ACHN (cell line): ENCODE measurements at regions not wholly inside any gene's neighbourhood (a gene's known extent, or its start where the extent isn't known, plus 50 kb on each side); places are given as distances from the start of the nearest gene placed in this dataset.

Experiments
- DNase-seq: peaks from one replicate; pipeline ENCODE4 v3.0.0-alpha.2; 2015
- in situ Hi-C: cut with HindIII; loops from 2 replicates; pipeline ENCODE4 v1.10.0; 2017; ENCODE audit warnings: low sequenced_read_pairs, low pct_ligation_motif_present, low pct_unique_long_range_greater_than_20kb

DNA sequence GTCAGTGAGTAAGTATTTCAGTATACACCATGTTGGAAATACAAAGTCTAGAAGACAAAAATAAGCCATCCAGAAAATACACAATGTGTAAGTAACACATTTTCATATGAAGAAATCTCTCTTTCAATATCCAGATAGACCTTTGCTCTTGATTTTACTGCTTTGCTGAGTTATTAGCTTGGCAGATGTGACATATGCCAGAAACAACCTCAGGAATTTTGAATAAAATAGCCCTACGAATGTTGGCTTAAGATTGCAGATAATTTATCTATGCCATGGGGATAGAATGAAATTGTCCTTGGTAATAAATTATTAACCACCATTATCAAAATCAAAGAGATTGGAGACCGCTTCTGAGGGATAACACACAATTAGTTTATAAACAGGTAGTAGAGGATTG lies 1036.9 kb upstream of the EPHA7 start:
- no peak for DNase-seq
- in situ Hi-C loops = no loop called here

DNA sequence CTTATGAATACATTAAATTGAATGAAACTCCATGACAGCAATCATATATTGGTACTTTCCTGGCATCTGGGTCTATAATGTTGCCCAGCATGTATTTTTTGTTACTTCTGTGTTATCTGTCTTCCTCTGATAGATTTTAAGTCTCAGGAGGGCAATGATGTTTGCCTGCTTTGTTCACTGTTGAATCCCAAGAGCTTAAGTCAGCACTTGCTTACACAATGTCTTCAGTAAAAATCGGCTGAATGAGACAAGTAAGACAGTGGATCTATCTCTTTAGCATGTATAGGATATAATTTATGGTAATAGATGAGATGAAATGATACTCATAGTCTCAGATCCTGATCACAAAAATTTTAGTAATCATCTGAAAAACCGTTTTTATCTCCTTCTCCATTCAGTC lies 1034.9 kb upstream of the EPHA7 start:
- in situ Hi-C loops = no loop called here
- no peak for DNase-seq

DNA sequence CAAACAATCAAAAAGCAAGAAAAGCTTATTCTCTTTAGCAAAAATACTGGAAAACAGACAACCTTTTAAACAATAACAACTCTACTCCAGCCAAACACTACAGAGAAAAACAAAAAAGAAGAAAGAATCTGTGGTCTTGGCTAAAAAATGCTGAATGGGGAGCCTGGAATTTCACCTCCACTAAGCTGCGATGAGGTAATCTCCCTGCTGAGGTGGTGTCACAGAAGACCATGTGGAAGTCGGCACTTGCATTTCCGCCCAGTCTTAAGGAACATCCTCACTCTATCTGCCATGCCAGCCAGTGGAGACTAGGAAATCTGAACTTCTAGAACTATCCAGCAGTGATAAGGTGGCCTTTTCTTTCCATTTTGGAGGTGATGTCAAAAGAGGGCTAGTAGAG lies 1026.8 kb upstream of the EPHA7 start:
- in situ Hi-C loops = no loop called here
- DNase-seq = no peak

DNA sequence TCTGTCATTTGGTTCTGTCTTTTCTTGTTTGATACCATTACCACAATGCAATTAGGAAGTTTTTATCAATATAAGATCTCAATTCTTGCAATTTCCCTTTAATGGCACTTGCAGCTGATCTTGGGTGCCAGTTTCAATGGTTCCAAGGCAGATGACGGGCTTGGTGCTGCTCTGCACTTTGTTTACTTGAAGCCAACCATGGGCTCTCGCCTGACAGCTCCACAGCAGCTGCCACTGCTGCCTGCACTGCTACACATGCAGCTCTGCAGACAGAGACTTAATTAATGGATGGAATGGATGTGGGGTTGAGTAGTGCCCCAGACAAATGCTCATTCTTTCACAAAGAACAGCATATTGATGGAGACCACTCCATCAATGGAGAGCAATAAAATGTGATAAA lies 1024.3 kb upstream of the EPHA7 start:
- no peak for DNase-seq

DNA sequence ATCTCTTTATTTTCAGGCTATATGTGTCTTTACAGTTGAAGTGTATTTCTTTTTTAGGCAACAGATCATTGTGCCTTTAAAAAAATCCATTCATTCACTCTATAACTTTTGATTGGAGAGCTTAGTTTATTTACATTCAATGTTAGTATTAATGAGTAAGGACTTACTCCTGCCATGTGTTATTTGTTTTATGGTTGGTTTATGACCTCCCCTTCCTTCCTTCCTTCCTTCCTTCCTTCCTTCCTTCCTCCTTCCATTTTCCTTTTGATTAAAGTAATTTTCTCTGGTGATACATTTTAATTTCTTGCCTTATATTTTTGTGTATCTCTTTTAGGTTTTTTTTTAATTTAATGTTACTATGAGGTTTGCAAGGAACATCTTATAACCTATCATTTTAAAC lies 1005.3 kb upstream of the EPHA7 start:
- in situ Hi-C loops = no loop called here
- no peak for DNase-seq

More for the DNA sequence above, 1024.3 kb upstream of the EPHA7 start:
- in situ Hi-C loops = no loop called here

DNA sequence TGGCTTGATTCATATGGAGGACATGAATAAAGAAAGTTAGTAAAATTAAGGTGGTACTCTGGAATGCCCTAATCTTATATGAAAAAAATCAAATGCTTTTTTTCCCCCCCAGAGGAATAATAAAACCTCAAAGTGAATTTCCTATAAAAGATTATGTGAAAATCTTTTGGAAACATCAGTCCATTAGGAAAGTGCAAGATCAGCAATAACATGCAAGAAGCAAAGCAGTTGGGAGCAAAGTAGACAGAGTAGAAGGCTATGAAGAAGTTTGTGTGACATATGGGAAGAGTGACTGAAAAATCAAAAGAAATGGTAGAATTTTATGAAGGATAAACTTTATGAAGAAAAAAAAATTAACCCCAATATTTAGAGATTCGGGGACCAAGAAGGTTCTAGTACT lies 998.0 kb upstream of the EPHA7 start:
- DNase-seq = no peak
- in situ Hi-C loops = no loop called here

DNA sequence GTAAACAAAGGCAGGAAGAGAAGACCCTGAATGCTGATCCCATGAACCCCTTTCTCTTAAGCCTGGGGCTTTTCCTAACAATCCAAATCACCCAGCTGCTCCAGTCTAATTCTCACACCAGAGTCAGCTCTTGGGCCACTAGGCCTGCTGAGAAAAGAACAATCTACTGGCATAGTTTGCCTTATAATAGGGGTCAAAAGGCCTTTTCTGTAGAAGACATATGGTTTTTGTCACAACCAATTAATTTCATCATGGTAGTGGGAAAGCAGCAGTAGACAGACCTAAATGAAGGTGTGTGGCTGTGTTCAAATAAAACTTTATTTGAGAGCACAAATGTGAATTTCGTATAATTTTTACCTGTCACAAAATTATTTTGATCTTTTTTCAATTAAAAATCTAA lies 994.7 kb upstream of the EPHA7 start:
- in situ Hi-C loops = no loop called here
- DNase-seq = no peak

DNA sequence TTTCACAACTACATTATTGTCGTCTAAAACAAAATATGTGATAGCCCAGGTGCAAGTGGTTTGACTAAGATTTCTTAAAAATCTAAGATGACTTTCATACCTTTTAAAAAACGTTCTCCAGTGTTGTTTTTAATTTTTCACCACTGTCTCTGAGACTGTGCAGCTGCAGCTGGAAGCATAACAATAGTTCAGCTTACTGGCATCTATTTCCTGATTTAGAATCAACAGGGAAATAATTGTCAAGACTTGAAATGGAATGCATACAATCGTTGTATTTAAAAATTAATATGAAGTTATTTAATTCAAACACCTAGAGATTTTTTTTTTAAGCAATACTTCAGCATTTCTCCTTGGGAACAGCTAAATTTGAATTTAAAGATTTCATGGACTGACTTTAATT lies 982.0 kb upstream of the EPHA7 start:
- DNase-seq = no peak
- in situ Hi-C loops = no loop called here

DNA sequence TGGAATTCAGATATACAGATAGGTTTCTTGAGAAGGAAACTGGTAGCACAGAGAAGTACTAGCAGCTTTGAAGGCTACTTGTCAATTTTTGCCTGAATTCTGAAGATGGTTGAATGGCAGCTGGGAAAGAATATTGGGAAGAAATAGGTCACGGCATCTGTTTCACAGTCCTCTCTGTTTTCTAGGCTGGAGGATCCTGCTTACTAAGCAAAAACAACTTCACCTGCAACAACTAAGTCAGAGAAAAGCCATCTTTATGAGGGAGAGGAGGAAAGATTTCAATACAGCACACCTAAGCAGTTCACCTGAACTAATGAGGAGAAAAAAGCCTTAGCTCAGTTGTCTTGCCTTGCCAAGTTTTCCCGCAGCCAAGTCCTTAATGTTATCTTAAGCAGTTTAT lies 975.5 kb upstream of the EPHA7 start:
- in situ Hi-C loops = no loop called here
- DNase-seq = no peak

DNA sequence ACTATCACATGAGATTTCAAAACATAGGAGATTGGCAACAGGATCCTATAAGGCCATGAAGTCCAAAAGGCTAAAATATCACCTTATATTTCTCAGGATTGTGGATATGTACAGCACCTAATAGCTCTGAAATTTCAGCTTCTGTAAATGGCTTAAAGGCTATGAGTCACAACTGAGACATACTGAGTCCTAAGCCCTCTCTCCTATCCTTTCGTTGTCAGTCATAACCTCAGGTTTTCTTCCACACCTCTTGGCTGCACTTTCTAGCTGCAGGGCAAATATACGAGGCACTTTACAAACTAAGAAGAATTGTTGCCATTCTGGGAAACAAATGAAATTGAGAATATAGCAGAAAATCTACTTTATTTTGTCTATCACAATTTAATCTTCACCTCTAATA lies 969.9 kb upstream of the EPHA7 start:
- in situ Hi-C loops = no loop called here
- no peak for DNase-seq

DNA sequence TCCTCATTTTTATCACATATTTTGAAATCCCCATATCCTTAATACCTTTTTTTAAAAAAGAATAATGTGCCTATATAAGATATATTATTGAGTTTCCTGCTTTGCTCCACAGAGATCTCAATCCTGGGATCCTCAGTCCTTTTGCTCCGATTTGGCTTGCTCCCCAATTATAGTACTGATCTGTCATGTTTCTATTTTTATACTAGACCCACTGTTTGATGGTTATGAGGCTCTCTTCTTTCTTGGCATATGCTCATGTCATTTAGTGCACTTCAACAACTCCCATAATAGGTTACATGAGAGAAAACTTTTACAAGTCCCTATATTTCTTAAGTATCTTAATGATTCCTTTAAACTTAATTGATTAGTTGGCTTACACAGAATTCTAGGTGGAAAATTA lies 958.5 kb upstream of the EPHA7 start:
- in situ Hi-C loops = no loop called here
- DNase-seq = no peak

DNA sequence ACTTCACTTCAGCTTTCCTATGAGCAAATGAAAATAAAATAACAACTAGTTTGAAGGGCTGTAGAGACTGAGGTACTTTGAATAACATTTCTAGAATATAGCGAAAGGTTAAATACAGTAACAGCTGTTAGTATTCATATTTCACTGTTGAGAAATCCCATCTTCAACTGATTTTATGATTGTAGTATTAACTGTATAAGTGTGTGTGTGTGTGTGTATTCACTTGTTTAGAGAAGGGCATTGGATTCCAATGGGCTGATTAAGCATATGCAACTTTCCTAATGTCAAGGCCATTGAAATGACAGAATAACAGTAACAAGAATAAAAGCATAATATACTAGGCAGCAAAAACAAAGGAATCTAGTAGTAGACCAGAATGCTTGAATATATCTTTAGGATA lies 957.5 kb upstream of the EPHA7 start:
- DNase-seq = no peak
- in situ Hi-C loops = no loop called here

DNA sequence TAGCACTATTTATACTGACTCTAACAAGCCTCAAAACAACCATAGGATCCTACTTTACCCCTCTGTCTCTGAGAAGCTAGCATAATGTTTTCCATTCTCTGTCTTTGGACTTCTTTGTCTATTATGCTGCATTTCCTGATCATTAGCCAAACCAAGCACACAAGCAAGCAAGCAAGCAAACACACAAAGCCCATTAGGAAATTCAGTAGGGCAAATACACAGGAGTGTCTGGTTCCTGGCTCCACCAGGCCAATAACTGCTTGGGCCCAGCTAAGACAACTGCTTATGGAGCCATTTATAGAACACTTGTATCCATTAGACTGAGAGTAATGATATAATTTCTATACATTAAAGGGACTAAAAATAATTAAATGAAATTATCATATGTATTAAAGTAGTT lies 952.9 kb upstream of the EPHA7 start:
- in situ Hi-C loops = no loop called here
- no peak for DNase-seq

DNA sequence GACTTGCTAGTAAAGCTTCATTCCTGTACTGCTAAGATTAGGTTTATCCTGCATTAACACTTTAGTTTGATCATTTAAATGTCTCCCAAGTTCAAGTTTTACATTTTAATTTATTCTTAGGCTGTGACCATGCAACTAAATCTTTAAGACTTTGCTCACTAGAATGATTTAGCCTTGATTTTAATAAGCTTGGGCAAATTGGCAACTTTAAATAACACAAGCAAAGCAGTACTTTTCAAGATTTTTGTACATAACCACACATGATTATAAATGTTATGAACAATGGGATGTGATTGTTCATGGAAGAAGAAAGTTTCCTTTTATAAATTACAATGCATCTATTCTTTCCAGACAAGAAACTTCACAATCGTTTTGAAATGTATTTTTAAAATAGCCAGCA lies 948.0 kb upstream of the EPHA7 start:
- in situ Hi-C loops = no loop called here

DNA sequence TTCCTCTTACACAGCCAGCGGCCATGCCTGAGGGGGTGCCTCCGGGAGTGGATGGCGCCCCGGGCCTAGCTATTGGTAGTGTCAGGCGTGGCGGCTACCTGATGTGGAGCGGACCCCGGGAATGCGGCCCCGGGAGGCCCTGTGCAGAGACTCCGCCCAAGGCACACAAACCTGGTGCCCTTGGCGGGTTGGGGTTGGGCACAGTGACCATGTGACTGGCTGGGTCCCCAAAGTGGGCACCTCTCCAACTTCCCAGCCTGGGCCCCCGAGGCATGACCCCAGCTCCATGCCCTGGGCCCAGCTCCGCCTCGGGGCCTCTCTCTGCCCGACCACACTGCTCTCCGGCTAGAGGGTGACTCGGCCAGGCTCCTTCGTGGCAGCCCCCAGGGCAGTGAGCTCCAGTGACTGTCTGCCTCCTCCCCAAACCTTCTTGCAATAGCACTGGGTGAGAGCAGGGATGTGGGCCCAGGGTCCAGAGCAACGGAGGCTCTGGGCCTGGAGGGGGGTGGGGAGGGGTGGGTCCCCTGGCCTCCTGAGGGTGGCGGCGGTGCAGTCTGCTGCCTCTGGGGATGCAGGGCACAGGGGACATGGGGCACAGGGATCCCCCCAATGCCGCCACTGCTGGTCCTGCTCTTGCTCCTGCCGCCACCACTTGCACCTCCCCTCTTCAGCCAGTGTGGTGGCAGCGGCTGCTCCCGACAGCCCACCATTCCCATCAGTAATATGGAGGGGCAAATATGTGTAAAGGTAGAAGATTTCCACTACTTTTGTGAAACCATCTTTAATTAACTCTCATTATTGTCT lies 942.9 kb upstream of the EPHA7 start:
- no peak for DNase-seq
- in situ Hi-C loops = no loop called here

More for the DNA sequence above, 948.0 kb upstream of the EPHA7 start:
- DNase-seq = no peak

DNA sequence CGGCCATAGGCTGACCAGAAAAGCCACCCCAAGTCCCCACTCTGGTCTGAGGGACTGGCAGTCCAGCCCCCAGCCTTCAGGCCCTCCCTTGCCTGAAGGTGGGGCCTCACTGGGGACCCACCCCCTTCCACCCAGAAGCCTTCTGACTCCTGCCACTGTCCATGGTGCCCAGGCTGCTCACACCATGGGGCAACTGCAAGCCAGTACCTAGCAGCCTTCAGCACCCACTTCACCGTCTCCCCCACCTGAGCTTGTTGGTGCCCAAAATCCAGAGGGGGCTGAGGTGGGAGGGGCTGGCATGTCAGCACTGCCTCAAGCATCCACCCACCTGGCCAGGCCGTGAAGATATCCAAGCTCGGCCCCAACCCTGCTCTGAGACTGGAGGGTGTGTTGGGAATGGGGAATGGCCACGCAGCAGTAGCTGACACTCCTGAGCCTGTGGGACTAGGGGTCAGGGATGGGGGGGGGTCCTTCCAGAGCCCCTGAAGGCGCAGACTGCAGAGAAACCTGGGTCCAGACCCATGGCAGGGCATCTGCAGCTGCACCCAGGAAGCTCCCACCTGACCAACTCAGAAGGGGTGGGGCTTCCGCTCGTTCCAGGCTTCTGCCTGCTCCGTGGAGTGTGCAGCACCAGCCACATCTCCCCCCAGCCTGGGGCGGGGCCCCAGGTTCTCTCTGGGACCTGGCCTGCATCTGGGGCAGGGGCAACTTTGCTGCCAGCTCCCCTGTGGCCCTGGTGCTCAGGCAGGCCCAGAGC lies 942.1 kb upstream of the EPHA7 start:
- in situ Hi-C loops = no loop called here

DNA sequence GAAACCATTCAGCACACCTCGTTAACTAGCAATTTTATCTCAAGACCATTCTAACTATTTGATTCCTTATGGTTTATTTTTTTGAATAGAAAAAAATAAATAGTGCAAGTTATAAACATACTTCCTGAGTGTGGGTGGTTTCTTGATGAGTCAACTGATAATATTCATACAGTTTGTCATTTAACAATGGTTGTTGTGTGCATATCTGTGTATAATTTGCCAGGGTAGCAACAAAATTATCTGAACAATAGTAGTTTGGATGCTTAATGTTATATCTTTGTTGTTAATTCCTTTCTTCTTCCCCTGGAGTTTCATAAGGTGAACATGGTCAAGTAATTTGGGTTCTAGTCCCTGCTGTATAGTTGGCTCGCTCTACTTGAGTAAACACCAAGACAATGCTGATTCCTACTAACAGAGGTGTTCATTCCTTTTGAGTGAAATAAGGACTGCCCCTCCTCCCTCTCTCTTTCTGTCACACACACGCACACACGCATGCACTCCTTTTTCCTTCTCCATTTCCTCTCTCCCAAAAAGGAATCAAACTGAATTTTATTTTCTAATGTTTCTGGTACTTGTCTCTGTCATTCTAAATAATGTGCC lies 938.1 kb upstream of the EPHA7 start:
- in situ Hi-C loops = no loop called here
- no peak for DNase-seq

More for the DNA sequence above, 942.1 kb upstream of the EPHA7 start:
- no peak for DNase-seq

DNA sequence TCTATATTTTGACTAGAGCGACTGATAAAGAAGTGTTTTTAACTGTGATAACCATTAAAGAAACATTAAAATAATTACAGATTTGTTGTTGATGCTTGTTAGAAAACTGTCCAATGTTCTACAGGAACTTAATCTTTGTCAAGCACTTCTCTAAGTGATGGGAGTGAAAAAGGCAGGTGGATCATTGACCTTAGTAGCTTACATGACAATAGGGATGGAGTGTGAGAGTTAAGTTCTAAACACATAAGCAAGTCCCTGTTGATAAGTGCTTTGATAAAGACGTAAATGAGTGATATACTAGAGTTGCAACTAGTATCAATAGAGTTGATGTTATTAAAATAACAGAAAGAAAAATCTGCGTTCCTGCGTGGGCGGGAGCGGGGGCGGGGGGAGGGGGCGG lies 931.5 kb upstream of the EPHA7 start:
- no peak for DNase-seq

DNA sequence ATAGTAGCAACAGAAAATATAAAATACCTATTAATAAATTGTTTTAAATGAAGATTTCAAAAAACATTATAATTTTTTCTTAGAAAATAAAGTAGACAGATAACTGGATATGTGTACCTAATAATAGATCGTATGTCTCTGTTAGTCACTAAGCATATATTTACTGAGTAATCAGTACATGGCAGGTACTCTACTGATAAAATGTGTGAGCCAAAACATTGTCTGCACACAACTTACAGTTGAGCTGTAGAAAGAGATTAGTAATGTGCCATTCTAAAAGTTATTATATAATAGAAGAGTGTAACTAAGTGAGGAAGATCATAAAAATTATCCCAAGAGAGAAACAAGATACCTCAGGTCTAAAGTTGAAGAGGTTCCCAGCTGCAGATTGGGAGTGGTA lies 929.9 kb upstream of the EPHA7 start:
- DNase-seq = no peak
- in situ Hi-C loops = no loop called here

More for the DNA sequence above, 931.5 kb upstream of the EPHA7 start:
- in situ Hi-C loops = no loop called here

DNA sequence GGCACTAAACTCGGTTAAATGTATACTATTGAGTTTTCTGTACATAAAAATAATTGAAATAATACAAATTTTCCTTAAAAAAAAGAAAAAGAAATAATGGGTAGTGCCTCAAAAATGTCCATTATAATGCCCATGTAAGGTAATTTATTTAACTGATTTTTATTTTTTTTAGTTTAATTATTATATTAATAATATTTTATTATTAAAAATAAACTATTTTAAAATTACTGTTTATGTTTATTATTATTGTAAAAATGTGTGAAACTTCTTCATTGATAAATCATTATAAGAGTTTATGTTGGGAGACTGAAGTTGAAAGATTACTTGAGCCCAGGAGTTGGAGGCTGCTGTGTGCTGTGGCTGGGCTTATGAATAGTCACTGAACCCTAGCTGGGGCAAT lies 925.5 kb upstream of the EPHA7 start:
- DNase-seq = no peak
- in situ Hi-C loops = no loop called here
